GM12892 (cell line): ENCODE measurements at regions not wholly inside any gene's neighbourhood (a gene's known extent, or its start where the extent isn't known, plus 50 kb on each side); places are given as distances from the start of the nearest gene placed in this dataset.

Source experiments
- POLR2A ChIP-seq: IDR thresholded peaks from 2 replicates; pipeline ENCODE4 v1.6.1; 2011; ENCODE audit warnings: low read depth, low read length, control low read depth
- TAF1 ChIP-seq: IDR thresholded peaks from 2 replicates; pipeline ENCODE4 v1.6.1; 2011; ENCODE audit warnings: low read depth, mild to moderate bottlenecking, control low read depth, low read length, borderline replicate concordance

GRCh38 chr16:89035669-89036570 is 57.7 kb upstream of the ACSF3 start:
- TF ChIP-seq POLR2A (no peak), TAF1 (no peak)
